GM19328 (cell line): ENCODE measurements at regions not wholly inside any gene's neighbourhood (a gene's known extent, or its start where the extent isn't known, plus 50 kb on each side); places are given as distances from the start of the nearest gene placed in this dataset.
"Not testable (repeated sequence)": the region's sequence is repeated elsewhere in the genome, so short reads cannot be mapped to it uniquely, and the experiment has no call there.

Source experiments
- ATAC-seq: cut with Tn5 transposase; IDR thresholded peaks from one replicate; pipeline ENCODE4 v1.9.1; 2021; ENCODE audit warnings: mild to moderate bottlenecking, moderate library complexity; ENCODE audit not compliant: unreplicated experiment

- no peak for ATAC-seq
These were observed 118.9 kb upstream of the TCF4 start for GRCh38 chr18:55706898-55707297.

DNA sequence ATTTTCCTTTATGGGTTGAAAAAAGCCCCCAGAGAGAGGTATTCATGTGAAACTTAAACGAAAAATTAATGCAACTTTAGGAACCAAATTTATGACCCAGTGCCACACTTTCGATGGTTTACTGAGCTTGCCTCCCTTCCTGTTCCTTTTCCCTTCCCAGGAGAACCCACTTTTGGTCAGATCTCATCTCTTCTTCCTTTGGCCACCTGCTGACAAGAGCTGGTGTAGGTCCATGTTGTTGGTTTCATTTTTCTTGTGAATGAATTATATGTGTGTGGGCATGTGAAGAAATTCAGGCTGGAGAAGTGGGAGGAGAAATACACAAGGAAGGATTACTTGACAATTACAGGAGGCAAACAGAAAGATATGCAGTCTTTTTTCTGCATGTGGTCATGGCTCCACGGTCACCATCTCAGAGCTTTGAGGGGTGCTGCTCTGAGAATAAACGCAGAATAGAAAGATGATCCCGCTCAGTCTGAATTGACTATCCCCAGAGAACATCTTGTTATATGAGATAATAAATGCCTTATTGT, 111.3 kb upstream of the TCF4 start:
- ATAC-seq, result no peak

DNA sequence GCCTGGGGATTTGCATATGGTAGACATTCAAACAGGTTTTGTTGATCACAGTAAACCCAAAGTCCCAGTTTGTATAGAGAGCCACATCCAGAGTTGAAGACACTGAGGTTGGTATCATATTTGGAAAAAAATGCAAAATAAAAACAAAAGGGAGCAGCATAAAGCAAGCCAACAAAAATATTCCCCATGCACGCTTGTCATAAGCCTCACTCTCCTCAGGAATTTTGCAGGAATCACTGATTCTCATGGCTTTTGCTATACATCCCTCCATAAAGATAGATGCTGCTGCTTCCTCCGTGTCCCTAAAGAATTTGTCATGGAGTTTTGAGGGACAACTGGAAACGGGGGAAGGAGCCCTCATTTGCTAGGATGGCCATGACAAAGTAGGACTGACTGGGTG, 108.8 kb upstream of the TCF4 start:
- no peak for ATAC-seq

GRCh38 chr18:55695091-55695490, 107.1 kb upstream of the TCF4 start:
- ATAC-seq, result no peak

GRCh38 chr18:55694291-55694690, 106.3 kb upstream of the TCF4 start:
- ATAC-seq, result no peak

GRCh38 chr18:55688030-55688429, 100.0 kb upstream of the TCF4 start:
- no peak for ATAC-seq

DNA sequence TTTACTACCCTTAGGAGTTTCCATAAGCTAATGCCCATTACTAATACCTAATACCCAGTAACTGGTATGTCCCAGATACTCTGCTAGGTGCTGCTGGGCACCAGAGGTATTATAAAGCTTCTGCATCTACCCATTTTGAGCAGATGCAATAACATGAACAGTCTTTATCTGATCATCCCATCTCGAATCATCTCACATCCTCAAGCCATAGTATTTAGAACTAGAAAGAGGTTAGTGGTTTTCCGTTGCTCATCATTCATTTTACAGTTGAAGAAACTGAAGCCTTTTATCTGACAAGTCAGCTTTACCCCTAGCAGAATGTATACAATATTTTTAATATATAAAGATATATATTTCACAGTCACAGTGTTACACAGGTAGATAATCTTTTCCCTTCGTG, 99.1 kb upstream of the TCF4 start:
- ATAC-seq, result no peak

DNA sequence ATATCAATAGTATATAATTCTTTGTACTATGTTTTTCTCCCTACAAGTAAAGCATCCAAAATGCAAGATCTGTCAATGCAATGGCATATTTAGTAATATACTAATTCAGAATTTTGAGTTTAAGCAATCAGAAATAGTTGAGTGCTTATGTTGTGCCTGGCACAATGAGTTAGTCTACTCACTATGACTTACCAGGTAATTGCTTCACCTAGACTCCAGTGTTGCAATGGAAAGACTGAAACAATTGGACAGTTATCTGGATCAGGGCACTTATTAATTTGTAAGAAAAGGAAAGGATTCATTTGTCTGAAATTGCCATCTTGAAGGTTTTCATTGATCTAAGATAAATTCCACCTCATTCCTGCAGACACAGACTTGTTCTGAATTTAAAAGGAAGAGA, 97.6 kb upstream of the TCF4 start:
- no peak for ATAC-seq

GRCh38 chr18:55672574-55673361, 84.8 kb upstream of the TCF4 start:
- ATAC-seq, result no peak

DNA sequence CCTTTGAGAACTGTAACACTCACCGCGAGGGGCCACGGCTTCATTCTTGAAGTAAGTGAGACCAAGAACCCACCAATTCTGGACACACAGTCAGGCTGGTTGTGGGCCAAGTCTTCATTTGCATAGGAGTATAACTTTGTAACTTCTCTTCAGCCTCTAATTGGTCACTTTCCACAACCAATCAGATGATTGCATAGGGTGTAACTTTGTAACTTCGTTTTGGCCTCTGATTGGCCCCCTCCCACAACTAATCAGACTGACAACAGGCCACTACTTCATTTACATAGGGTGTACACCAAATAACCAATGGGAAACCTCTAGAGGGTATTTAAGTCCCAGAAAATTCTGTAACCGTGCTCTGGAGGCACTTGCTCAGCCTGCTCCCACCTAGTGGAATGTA, 77.5 kb upstream of the TCF4 start:
- ATAC-seq, result no peak

DNA sequence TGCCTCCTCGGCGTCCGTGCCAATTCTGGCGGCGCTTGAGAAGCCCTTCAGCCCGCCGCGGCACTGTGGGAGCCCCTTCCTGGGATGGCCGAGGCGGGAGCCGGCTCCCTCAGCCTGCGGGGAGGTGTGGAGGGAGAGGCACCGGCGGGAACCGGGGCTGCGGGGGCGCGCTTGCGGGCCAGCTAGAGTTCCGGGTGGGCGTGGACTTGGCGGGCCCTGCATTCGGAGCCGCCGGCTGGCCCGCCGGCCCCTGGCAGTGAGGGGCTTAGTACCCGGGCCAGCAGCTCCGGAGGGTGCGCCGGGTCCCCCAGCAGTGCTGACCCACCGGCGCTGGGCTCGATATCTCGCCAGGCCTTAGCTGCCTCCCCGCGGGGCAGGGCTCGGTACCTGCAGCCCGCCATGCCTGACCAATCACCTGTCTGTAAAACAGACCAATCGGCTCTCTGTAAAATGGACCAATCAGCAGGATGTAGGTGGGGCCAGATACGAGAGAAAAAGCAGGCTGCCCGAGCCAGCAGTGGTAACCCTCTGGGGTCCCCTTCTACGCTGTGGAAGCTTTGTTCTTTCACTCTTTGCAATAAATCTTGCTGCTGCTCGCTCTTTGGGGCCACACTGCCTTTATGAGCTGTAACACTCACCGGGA, 76.9 kb upstream of the TCF4 start:
- ATAC-seq, result not testable (repeated sequence)

- no peak for ATAC-seq
These were observed 75.9 kb upstream of the TCF4 start for GRCh38 chr18:55663891-55664290.

- ATAC-seq, result no peak
These were observed 70.6 kb upstream of the TCF4 start for GRCh38 chr18:55658598-55658997.

- ATAC-seq, result no peak
These were observed 69.8 kb upstream of the TCF4 start for GRCh38 chr18:55657572-55658331.

GRCh38 chr18:55654986-55655385, 67.0 kb upstream of the TCF4 start:
- ATAC-seq, result no peak

- no peak for ATAC-seq
These were observed 63.2 kb upstream of the TCF4 start for GRCh38 chr18:55651236-55651635.

GRCh38 chr18:55650363-55650870, 62.4 kb upstream of the TCF4 start:
- no peak for ATAC-seq

- ATAC-seq, result no peak
These were observed 59.3 kb upstream of the TCF4 start for GRCh38 chr18:55647331-55647730.

DNA sequence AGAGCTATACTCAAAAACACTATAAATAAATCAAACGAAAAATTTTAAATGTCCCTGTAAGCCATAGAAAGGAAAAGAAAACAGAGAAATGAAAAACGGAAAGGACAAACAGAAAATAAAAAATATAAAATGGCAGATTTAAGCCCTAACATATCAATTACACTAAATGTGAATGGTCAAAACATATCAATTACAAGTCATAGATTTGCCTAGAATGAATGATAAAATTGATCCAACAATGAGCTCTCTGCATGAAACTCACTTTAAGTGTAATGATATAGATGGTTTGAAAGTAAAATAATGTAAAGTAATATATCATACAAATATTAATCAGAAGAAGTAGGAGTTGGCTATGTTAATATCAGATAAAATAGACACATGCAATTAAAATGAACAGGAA, 54.2 kb upstream of the TCF4 start:
- no peak for ATAC-seq

GRCh38 chr18:55641486-55641885, 53.5 kb upstream of the TCF4 start:
- ATAC-seq, result no peak
